ENCODE measurements at regions not wholly inside any gene's neighbourhood (a gene's known extent, or its start where the extent isn't known, plus 50 kb on each side); places are given as distances from the start of the nearest gene placed in this dataset.

- H4K12ac ChIP-seq (ENCODE audit: low read depth, low read length): no peak overlapping the region
- H2AK5ac ChIP-seq (ENCODE audit: low read length): no peak overlapping the region
- H4K8ac ChIP-seq (ENCODE audit: low read depth, low read length): no peak overlapping the region
- no peaks in the 10 kb centered on the region for H3K79me1 ChIP-seq (ENCODE audit: low read length)
- no peak for DNase-seq
- H3K27me3 ChIP-seq (ENCODE audit: insufficient read depth, low read length): no peaks in the 10 kb centered on the region
- H3K9me3 ChIP-seq (ENCODE audit: insufficient read depth, low read depth, low read length): no peaks in the 10 kb centered on the region
- H2BK12ac ChIP-seq (ENCODE audit: low read length): peak overlapping the region; percentile 18
- H3K23ac ChIP-seq (ENCODE audit: low read length): no peak overlapping the region
- H3K4me2 ChIP-seq (ENCODE audit: low read length): no peak overlapping the region
- H3K18ac ChIP-seq (ENCODE audit: low read length): no peak overlapping the region
- H3K79me2 ChIP-seq (ENCODE audit: control insufficient read depth, insufficient read depth, low read length, poor library complexity): no peaks in the 10 kb centered on the region
- H2BK5ac ChIP-seq (ENCODE audit: low read depth, low read length, poor library complexity): no peak overlapping the region
- no peak overlapping the region for H4K91ac ChIP-seq (ENCODE audit: low read depth, low read length)
- no peak overlapping the region for H3K4ac ChIP-seq (ENCODE audit: low read depth, low read length)
- H3K14ac ChIP-seq (ENCODE audit: low read length): no peak overlapping the region
- H2BK120ac ChIP-seq (ENCODE audit: insufficient read depth, low read length, poor library complexity): no peak overlapping the region
- H2AFZ ChIP-seq (ENCODE audit: insufficient read depth, low read length, poor library complexity): no peak overlapping the region
- H3K4me3 ChIP-seq (ENCODE audit: low read depth, low read length): no peak overlapping the region
- WGBS (ENCODE audit: extremely low coverage, insufficient coverage, insufficient read length): no CpG with 5 or more reads among the region's 3 CpGs
- H3K9ac ChIP-seq (ENCODE audit: low read length): no peak overlapping the region
- no peaks in the 10 kb centered on the region for H3K4me1 ChIP-seq (ENCODE audit: control insufficient read depth in 1 of 2, insufficient read depth in 2 of 2, low read length in 2 of 2)
- no peak overlapping the region for H3K27ac ChIP-seq (ENCODE audit: low read depth, low read length)
- no peaks in the 10 kb centered on the region for H3K36me3 ChIP-seq (ENCODE audit: control insufficient read depth in 1 of 2, insufficient read depth in 2 of 2, low read length in 2 of 2)
Observed at GRCh38 chr2:195414537-195415100, 242.4 kb upstream of the SLC39A10 start.

GRCh38 chr2:195413944-195414343 lies 243.1 kb upstream of the SLC39A10 start:
- no peak overlapping the region for H3K4me2 ChIP-seq (ENCODE audit: low read length)
- H2AFZ ChIP-seq (ENCODE audit: insufficient read depth, low read length, poor library complexity): no peak overlapping the region
- no peaks in the 10 kb centered on the region for H3K27me3 ChIP-seq (ENCODE audit: insufficient read depth, low read length)
- H3K9ac ChIP-seq (ENCODE audit: low read length): no peak overlapping the region
- H4K8ac ChIP-seq (ENCODE audit: low read depth, low read length): no peak overlapping the region
- no peak overlapping the region for H3K4me3 ChIP-seq (ENCODE audit: low read depth, low read length)
- no peak overlapping the region for H2AK5ac ChIP-seq (ENCODE audit: low read length)
- no peaks in the 10 kb centered on the region for H3K9me3 ChIP-seq (ENCODE audit: insufficient read depth, low read depth, low read length)
- DNase-seq: no peak
- no peak overlapping the region for H2BK120ac ChIP-seq (ENCODE audit: insufficient read depth, low read length, poor library complexity)
- H3K4ac ChIP-seq (ENCODE audit: low read depth, low read length): no peak overlapping the region
- no CpG with 5 or more reads among the region's 2 CpGs for WGBS (ENCODE audit: extremely low coverage, insufficient coverage, insufficient read length)
- no peak overlapping the region for H4K12ac ChIP-seq (ENCODE audit: low read depth, low read length)
- H4K91ac ChIP-seq (ENCODE audit: low read depth, low read length): no peak overlapping the region
- H3K23ac ChIP-seq (ENCODE audit: low read length): no peak overlapping the region
- no peaks in the 10 kb centered on the region for H3K4me1 ChIP-seq (ENCODE audit: control insufficient read depth in 1 of 2, insufficient read depth in 2 of 2, low read length in 2 of 2)
- no peak overlapping the region for H2BK5ac ChIP-seq (ENCODE audit: low read depth, low read length, poor library complexity)
- H2BK12ac ChIP-seq (ENCODE audit: low read length): no peak overlapping the region
- H3K36me3 ChIP-seq (ENCODE audit: control insufficient read depth in 1 of 2, insufficient read depth in 2 of 2, low read length in 2 of 2): no peaks in the 10 kb centered on the region
- no peaks in the 10 kb centered on the region for H3K79me2 ChIP-seq (ENCODE audit: control insufficient read depth, insufficient read depth, low read length, poor library complexity)
- no peak overlapping the region for H3K18ac ChIP-seq (ENCODE audit: low read length)
- H3K79me1 ChIP-seq (ENCODE audit: low read length): no peaks in the 10 kb centered on the region
- no peak overlapping the region for H3K27ac ChIP-seq (ENCODE audit: low read depth, low read length)
- H3K14ac ChIP-seq (ENCODE audit: low read length): no peak overlapping the region

- Histone ChIP-seq H3K9ac (ENCODE audit: low read length) (no peak overlapping the region), H3K14ac (ENCODE audit: low read length) (no peak overlapping the region), H4K8ac (ENCODE audit: low read depth, low read length) (no peak overlapping the region), H3K79me1 (ENCODE audit: low read length) (no peaks in the 10 kb centered on the region), H3K23ac (ENCODE audit: low read length) (no peak overlapping the region), H3K27me3 (ENCODE audit: insufficient read depth, low read length) (no peaks in the 10 kb centered on the region), H3K4me3 (ENCODE audit: low read depth, low read length) (no peak overlapping the region), H3K4ac (ENCODE audit: low read depth, low read length) (no peak overlapping the region), H4K91ac (ENCODE audit: low read depth, low read length) (no peak overlapping the region), H3K27ac (ENCODE audit: low read depth, low read length) (no peak overlapping the region), H3K18ac (ENCODE audit: low read length) (no peak overlapping the region), H3K36me3 (ENCODE audit: control insufficient read depth in 1 of 2, insufficient read depth in 2 of 2, low read length in 2 of 2) (no peaks in the 10 kb centered on the region), H2BK120ac (ENCODE audit: insufficient read depth, low read length, poor library complexity) (no peak overlapping the region), H3K9me3 (ENCODE audit: insufficient read depth, low read depth, low read length) (no peaks in the 10 kb centered on the region), H2BK12ac (ENCODE audit: low read length) (no peak overlapping the region), H2AK5ac (ENCODE audit: low read length) (no peak overlapping the region), H3K79me2 (ENCODE audit: control insufficient read depth, insufficient read depth, low read length, poor library complexity) (no peaks in the 10 kb centered on the region), H3K4me2 (ENCODE audit: low read length) (no peak overlapping the region), H3K4me1 (ENCODE audit: control insufficient read depth in 1 of 2, insufficient read depth in 2 of 2, low read length in 2 of 2) (no peaks in the 10 kb centered on the region), H2BK5ac (ENCODE audit: low read depth, low read length, poor library complexity) (no peak overlapping the region), H4K12ac (ENCODE audit: low read depth, low read length) (no peak overlapping the region), H2AFZ (ENCODE audit: insufficient read depth, low read length, poor library complexity) (no peak overlapping the region)
- no peak for DNase-seq
- no CpG with 5 or more reads among the region's 8 CpGs for WGBS (ENCODE audit: extremely low coverage, insufficient coverage, insufficient read length)
Observed at GRCh38 chr2:195413422-195413821, 243.6 kb upstream of the SLC39A10 start.

- Histone ChIP-seq H3K79me2 (ENCODE audit: control insufficient read depth, insufficient read depth, low read length, poor library complexity) (no peaks in the 10 kb centered on the region), H4K8ac (ENCODE audit: low read depth, low read length) (no peak overlapping the region), H3K27ac (ENCODE audit: low read depth, low read length) (no peak overlapping the region), H4K91ac (ENCODE audit: low read depth, low read length) (no peak overlapping the region), H3K4me1 (ENCODE audit: control insufficient read depth in 1 of 2, insufficient read depth in 2 of 2, low read length in 2 of 2) (no peaks in the 10 kb centered on the region), H3K14ac (ENCODE audit: low read length) (no peak overlapping the region), H3K9me3 (ENCODE audit: insufficient read depth, low read depth, low read length) (no peaks in the 10 kb centered on the region), H3K79me1 (ENCODE audit: low read length) (no peaks in the 10 kb centered on the region), H3K4me2 (ENCODE audit: low read length) (no peak overlapping the region), H3K9ac (ENCODE audit: low read length) (no peak overlapping the region), H4K12ac (ENCODE audit: low read depth, low read length) (no peak overlapping the region), H2BK120ac (ENCODE audit: insufficient read depth, low read length, poor library complexity) (no peak overlapping the region), H2BK5ac (ENCODE audit: low read depth, low read length, poor library complexity) (no peak overlapping the region), H3K23ac (ENCODE audit: low read length) (no peak overlapping the region), H2AFZ (ENCODE audit: insufficient read depth, low read length, poor library complexity) (no peak overlapping the region), H2AK5ac (ENCODE audit: low read length) (no peak overlapping the region), H3K27me3 (ENCODE audit: insufficient read depth, low read length) (no peaks in the 10 kb centered on the region), H3K36me3 (ENCODE audit: control insufficient read depth in 1 of 2, insufficient read depth in 2 of 2, low read length in 2 of 2) (no peaks in the 10 kb centered on the region), H2BK12ac (ENCODE audit: low read length) (no peak overlapping the region), H3K4me3 (ENCODE audit: low read depth, low read length) (no peak overlapping the region), H3K18ac (ENCODE audit: low read length) (no peak overlapping the region), H3K4ac (ENCODE audit: low read depth, low read length) (no peak overlapping the region)
- no CpG with 5 or more reads among the region's 12 CpGs for WGBS (ENCODE audit: extremely low coverage, insufficient coverage, insufficient read length)
- DNase-seq: no peak
Observed at GRCh38 chr2:195411219-195411687, 245.8 kb upstream of the SLC39A10 start.

Measured in trophoblast cell (in vitro differentiated cells and primary cell).